ENCODE measurements at regions not wholly inside any gene's neighbourhood (a gene's known extent, or its start where the extent isn't known, plus 50 kb on each side); places are given as distances from the start of the nearest gene placed in this dataset.

DNA sequence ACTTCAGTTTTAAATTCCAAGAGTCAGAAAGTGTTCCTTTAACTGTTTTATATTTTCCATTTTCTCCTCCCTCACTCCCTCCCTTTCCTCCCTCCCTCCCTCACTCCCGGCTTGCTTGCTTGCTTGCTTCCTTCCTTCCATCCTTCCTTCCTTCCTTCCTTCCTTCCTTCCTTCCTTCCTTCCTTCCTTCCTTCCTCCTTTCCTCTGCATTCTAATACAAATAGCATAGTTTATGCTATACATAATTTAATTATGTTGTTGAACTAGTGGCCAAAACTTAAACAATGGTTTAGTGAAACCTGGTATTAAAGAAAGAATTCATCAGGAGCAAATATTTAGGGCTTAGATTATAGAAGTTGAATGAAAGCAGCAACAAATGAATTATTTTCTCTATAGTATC lies 188.5 kb upstream of the OLFM3 start:
- Mint-ChIP-seq H3K9me3 (no peaks in the 10 kb centered on the region), H3K36me3 (ENCODE audit: low read depth) (no peaks in the 10 kb centered on the region), H3K4me3 (no peak overlapping the region), H3K4me1 (peaks cover 19% of the 10 kb centered on the region), H3K27me3 (ENCODE audit: insufficient read depth) (no peaks in the 10 kb centered on the region), H3K27ac (no peak overlapping the region)
- 91% methylated on average over 1 of the region's 1 CpG; no CpG with 5 or more reads in 1 of the 2 experiments for WGBS, 2 experiments (ENCODE audit: insufficient coverage in 1 of 2, insufficient read length in 1 of 2)
- Histone ChIP-seq H3K27me3 (ENCODE audit: control insufficient read depth, insufficient read depth, low read length, poor library complexity, severe bottlenecking) (no peaks in the 10 kb centered on the region), H3K4me3 (ENCODE audit: low read length) (no peak overlapping the region), H3K27ac (ENCODE audit: low read depth, low read length) (no peak overlapping the region), H3K9me3 (ENCODE audit: control insufficient read depth, low read length) (no peaks in the 10 kb centered on the region), H3K36me3 (ENCODE audit: control insufficient read depth, insufficient read depth, low read length) (no peaks in the 10 kb centered on the region), H3K9ac (ENCODE audit: extremely low read depth, low read length, poor library complexity, severe bottlenecking) (no peak overlapping the region), H3K4me1 (ENCODE audit: control insufficient read depth, insufficient read depth, low read length) (peaks cover 7% of the 10 kb centered on the region)
- DNase-seq, result no peak
- TF ChIP-seq, protein P1, sequence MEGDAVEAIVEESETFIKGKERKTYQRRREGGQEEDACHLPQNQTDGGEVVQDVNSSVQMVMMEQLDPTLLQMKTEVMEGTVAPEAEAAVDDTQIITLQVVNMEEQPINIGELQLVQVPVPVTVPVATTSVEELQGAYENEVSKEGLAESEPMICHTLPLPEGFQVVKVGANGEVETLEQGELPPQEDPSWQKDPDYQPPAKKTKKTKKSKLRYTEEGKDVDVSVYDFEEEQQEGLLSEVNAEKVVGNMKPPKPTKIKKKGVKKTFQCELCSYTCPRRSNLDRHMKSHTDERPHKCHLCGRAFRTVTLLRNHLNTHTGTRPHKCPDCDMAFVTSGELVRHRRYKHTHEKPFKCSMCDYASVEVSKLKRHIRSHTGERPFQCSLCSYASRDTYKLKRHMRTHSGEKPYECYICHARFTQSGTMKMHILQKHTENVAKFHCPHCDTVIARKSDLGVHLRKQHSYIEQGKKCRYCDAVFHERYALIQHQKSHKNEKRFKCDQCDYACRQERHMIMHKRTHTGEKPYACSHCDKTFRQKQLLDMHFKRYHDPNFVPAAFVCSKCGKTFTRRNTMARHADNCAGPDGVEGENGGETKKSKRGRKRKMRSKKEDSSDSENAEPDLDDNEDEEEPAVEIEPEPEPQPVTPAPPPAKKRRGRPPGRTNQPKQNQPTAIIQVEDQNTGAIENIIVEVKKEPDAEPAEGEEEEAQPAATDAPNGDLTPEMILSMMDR (conservative IDR thresholded peaks at IDR 0.05), result no peak

DNA sequence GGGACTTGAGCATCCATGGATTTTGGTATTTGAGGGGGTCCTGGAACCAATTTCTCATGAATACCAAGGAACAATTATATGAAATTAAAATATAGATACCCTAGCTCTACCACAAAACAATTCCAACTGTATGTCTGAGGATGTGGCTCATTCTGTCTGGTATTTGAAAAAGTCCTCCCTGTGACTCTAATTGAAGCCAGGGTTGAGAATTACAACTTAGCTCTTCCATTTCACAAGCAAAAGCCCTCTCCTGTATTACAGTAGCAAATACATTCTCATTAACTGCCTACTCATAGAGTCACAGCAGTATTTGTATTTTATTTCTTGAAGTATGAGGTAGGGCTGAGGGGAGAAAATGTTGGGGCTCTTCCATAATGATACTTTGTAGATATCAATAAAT lies 187.8 kb upstream of the OLFM3 start:
- Mint-ChIP-seq H3K4me1 (peaks cover 19% of the 10 kb centered on the region), H3K27me3 (ENCODE audit: insufficient read depth) (no peaks in the 10 kb centered on the region), H3K27ac (no peak overlapping the region), H3K4me3 (no peak overlapping the region), H3K9me3 (no peaks in the 10 kb centered on the region), H3K36me3 (ENCODE audit: low read depth) (no peaks in the 10 kb centered on the region)
- no peak for DNase-seq
- Histone ChIP-seq H3K27ac (ENCODE audit: low read depth, low read length) (no peak overlapping the region), H3K9me3 (ENCODE audit: control insufficient read depth, low read length) (no peaks in the 10 kb centered on the region), H3K4me1 (ENCODE audit: control insufficient read depth, insufficient read depth, low read length) (peaks cover 7% of the 10 kb centered on the region), H3K4me3 (ENCODE audit: low read length) (no peak overlapping the region), H3K36me3 (ENCODE audit: control insufficient read depth, insufficient read depth, low read length) (no peaks in the 10 kb centered on the region), H3K27me3 (ENCODE audit: control insufficient read depth, insufficient read depth, low read length, poor library complexity, severe bottlenecking) (no peaks in the 10 kb centered on the region), H3K9ac (ENCODE audit: extremely low read depth, low read length, poor library complexity, severe bottlenecking) (no peak overlapping the region)
- TF ChIP-seq, protein P1 (conservative IDR thresholded peaks at IDR 0.05), result no peak

GRCh38 chr1:102183711-102184110 lies 187.0 kb upstream of the OLFM3 start:
- no peaks in the 10 kb centered on the region for H3K27me3 Mint-ChIP-seq (ENCODE audit: insufficient read depth)
- Histone ChIP-seq H3K27me3 (ENCODE audit: control insufficient read depth, insufficient read depth, low read length, poor library complexity, severe bottlenecking) (no peaks in the 10 kb centered on the region), H3K4me3 (ENCODE audit: low read length) (peak overlapping the region; percentile 36), H3K9me3 (ENCODE audit: control insufficient read depth, low read length) (no peaks in the 10 kb centered on the region), H3K4me1 (ENCODE audit: control insufficient read depth, insufficient read depth, low read length) (peaks cover 7% of the 10 kb centered on the region), H3K36me3 (ENCODE audit: control insufficient read depth, insufficient read depth, low read length) (no peaks in the 10 kb centered on the region), H3K9ac (ENCODE audit: extremely low read depth, low read length, poor library complexity, severe bottlenecking) (no peak overlapping the region), H3K27ac (ENCODE audit: low read depth, low read length) (no peak overlapping the region)
- TF ChIP-seq, protein P1 (conservative IDR thresholded peaks at IDR 0.05), result no peak
- no peaks in the 10 kb centered on the region for H3K36me3 Mint-ChIP-seq (ENCODE audit: low read depth)
- no peak for DNase-seq
- WGBS, 2 experiments (ENCODE audit: insufficient coverage in 1 of 2, insufficient read length in 1 of 2), result 83 to 96% methylated on average over 1 to 2 of the region's 2 CpGs
- H3K27ac Mint-ChIP-seq, result no peak overlapping the region
- no peak overlapping the region for H3K4me3 Mint-ChIP-seq
- H3K9me3 Mint-ChIP-seq, result no peaks in the 10 kb centered on the region
- peaks cover 19% of the 10 kb centered on the region for H3K4me1 Mint-ChIP-seq

Measured in endodermal cell (in vitro differentiated cells).